HEK293T (cell line): ENCODE measurements at regions not wholly inside any gene's neighbourhood (a gene's known extent, or its start where the extent isn't known, plus 50 kb on each side); places are given as distances from the start of the nearest gene placed in this dataset.

ENCODE experiments used
- CTCF ChIA-PET: fragments of 350-600 bp; formaldehyde crosslinking; extraction: SDS; loops from one replicate; lab custom pipeline; 2021; ENCODE audit warnings: antibody characterized with exemption, inconsistent platforms; lab: Yijun Ruan, JAX
- POLR2A ChIA-PET: fragments of 350-600 bp; formaldehyde crosslinking; extraction: SDS; loops from one replicate; lab custom pipeline; 2020; ENCODE audit warnings: antibody characterized with exemption, inconsistent platforms; lab: Yijun Ruan, JAX
- DNase-seq: peaks from one replicate; pipeline ENCODE4 v3.0.0; 2012; ENCODE audit warnings: mixed read lengths; ENCODE audit errors: extremely low spot score
- ARNT ChIP-seq: fragments of 450-650 bp; IDR thresholded peaks from 2 replicates; pipeline ENCODE4 v1.6.1; 2017; ENCODE audit warnings: mild to moderate bottlenecking
- BHLHE40 ChIP-seq: fragments of 450-650 bp; IDR thresholded peaks from 2 replicates; pipeline ENCODE4 v1.6.1; 2016; ENCODE audit warnings: mild to moderate bottlenecking, moderate library complexity, borderline replicate concordance
- CTBP1 ChIP-seq: fragments of 450-650 bp; IDR thresholded peaks from 2 replicates; pipeline ENCODE4 v1.6.1; 2016; ENCODE audit warnings: borderline replicate concordance
- ELF4 ChIP-seq: fragments of 450-650 bp; IDR thresholded peaks from 2 replicates; pipeline ENCODE4 v1.6.1; 2017; ENCODE audit warnings: antibody characterized with exemption
- FOXA1 ChIP-seq: fragments of 450-650 bp; IDR thresholded peaks from 2 replicates; pipeline ENCODE4 v1.6.1; 2016; ENCODE audit warnings: mild to moderate bottlenecking
- FOXK2 ChIP-seq: fragments of 450-650 bp; IDR thresholded peaks from 2 replicates; pipeline ENCODE4 v1.6.1; 2016; ENCODE audit warnings: mild to moderate bottlenecking
- FOXM1 ChIP-seq: fragments of 450-650 bp; IDR thresholded peaks from 2 replicates; pipeline ENCODE4 v1.6.1; 2017; ENCODE audit warnings: mild to moderate bottlenecking, borderline replicate concordance
- HDGF ChIP-seq: fragments of 450-650 bp; IDR thresholded peaks from 2 replicates; pipeline ENCODE4 v1.6.1; 2017; ENCODE audit warnings: antibody characterized with exemption, borderline replicate concordance
- L3MBTL2 ChIP-seq: fragments of 450-650 bp; conservative IDR thresholded peaks from 2 replicates; pipeline ENCODE4 v1.6.1; 2016; ENCODE audit warnings: mild to moderate bottlenecking
- LEF1 ChIP-seq: fragments of 450-650 bp; IDR thresholded peaks from 2 replicates; pipeline ENCODE4 v1.6.1; 2017; ENCODE audit warnings: mild to moderate bottlenecking, borderline replicate concordance
- NFRKB ChIP-seq: fragments of 450-650 bp; IDR thresholded peaks from 2 replicates; pipeline ENCODE4 v1.6.1; 2016; ENCODE audit warnings: mild to moderate bottlenecking, moderate library complexity
- SP1 ChIP-seq: fragments of 450-650 bp; IDR thresholded peaks from 2 replicates; pipeline ENCODE4 v1.6.1; 2017
- SUZ12 ChIP-seq: fragments of 450-650 bp; IDR thresholded peaks from 2 replicates; pipeline ENCODE4 v1.6.1; 2016; ENCODE audit warnings: mild to moderate bottlenecking
- TARDBP ChIP-seq: fragments of 450-650 bp; IDR thresholded peaks from 2 replicates; pipeline ENCODE4 v1.6.1; 2016
- ZNF384 ChIP-seq: fragments of 450-650 bp; IDR thresholded peaks from 2 replicates; pipeline ENCODE4 v1.6.1; 2016
- TF ChIP-seq, protein P1 (sequence below): fragments of 450-650 bp; IDR thresholded peaks from 2 replicates; pipeline ENCODE4 v1.6.1; 2016

DNA sequence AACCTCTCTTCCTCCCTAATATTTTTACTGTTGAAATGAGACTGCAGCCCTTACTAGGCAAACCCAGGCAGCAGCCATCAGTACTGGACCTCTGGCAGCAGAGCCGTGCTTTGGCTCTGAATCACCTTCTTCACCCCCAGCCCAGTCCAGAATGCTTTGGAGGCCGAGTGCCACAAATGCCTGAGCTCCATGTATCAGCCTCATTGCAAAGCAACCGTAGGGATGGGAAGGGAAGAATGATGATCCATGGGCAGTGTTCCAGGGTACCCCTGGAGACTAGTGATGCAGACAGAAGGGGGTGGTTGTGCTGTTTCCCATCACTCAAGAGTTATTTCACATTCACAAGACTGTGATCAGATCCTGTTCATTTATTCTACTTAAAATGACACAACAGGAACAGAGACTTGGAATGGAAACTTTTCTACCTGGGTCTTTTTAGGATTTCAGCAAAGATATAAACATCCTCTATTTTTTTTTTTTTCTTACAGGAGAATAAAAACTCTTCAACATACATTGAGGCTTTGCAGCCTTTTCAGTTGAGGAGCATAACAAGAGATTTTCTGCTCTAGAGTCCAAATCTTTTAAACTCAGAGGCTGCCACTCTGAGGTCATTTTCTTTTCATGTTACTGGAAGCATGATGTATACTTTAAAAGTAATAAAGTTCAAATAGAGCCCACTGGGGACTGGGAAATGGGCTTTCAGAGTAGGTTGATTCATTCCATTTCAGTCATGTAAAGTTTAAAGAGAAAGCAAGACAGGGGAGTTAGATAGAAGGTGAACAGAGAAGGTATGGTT, 138.3 kb downstream of the KCNJ2 start:
- ChIA-PET CTCF (no interaction called here), POLR2A (no interaction called here)
- DNase-seq = no peak
- TF ChIP-seq BHLHE40 = no peak
- no peak for TF ChIP-seq LEF1
- TF ChIP-seq, protein P1, sequence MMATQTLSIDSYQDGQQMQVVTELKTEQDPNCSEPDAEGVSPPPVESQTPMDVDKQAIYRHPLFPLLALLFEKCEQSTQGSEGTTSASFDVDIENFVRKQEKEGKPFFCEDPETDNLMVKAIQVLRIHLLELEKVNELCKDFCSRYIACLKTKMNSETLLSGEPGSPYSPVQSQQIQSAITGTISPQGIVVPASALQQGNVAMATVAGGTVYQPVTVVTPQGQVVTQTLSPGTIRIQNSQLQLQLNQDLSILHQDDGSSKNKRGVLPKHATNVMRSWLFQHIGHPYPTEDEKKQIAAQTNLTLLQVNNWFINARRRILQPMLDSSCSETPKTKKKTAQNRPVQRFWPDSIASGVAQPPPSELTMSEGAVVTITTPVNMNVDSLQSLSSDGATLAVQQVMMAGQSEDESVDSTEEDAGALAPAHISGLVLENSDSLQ = no peak
- TF ChIP-seq ZNF384 = no peak
- TF ChIP-seq SUZ12 = no peak
- no peak for TF ChIP-seq SP1
- TF ChIP-seq ELF4 = no peak

DNA sequence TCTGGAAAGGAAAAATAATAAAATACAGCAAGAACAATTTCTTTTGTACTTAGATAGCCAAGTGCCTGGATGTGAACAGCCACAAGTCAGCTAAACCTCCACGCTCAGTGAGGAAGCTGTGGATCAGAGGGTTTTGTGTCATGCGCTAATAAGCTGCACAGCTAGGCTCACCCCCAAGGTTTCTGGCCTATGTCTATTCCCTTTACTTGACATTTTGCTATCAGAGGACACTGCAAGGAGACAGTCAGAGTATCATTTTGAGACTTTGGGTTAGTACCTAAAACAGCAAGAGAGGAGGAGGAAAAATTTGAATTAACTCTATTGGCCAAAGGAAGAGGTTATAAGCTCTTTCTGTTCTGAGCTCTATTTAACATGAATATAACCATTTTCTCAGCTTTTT, 139.3 kb downstream of the KCNJ2 start:
- TF ChIP-seq, protein P1 = no peak
- TF ChIP-seq SP1 = no peak
- TF ChIP-seq ARNT = no peak
- TF ChIP-seq ELF4 = no peak
- no peak for TF ChIP-seq CTBP1
- ChIA-PET CTCF (no interaction called here), POLR2A (no interaction called here)
- no peak for DNase-seq

DNA sequence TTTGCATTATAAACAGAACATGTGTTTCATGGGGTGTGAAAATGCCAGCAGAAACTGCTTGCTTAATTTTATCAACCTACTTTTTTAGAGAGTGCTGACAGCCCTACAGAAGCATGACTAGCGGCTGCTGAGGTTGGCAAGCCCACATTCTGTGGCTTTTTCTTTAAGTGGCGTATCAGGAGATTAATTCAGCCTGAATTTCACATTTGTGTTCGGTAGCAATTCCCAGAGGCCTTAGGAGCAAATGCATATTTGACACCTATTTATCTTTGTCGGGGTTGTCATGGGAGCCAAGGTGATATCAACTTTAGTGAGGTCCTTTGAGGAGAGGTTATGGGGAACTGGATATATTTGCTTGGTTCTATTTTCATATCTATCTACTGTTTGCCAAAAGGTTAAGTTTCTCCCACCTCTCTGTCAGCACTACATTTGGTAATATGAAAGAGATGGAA, 140.9 kb downstream of the KCNJ2 start:
- TF ChIP-seq FOXK2 = no peak
- TF ChIP-seq ZNF384 = no peak
- no peak for TF ChIP-seq ELF4
- TF ChIP-seq, protein P1 = no peak
- TF ChIP-seq BHLHE40 = no peak
- no peak for TF ChIP-seq L3MBTL2
- POLR2A ChIA-PET = no interaction called here

DNA sequence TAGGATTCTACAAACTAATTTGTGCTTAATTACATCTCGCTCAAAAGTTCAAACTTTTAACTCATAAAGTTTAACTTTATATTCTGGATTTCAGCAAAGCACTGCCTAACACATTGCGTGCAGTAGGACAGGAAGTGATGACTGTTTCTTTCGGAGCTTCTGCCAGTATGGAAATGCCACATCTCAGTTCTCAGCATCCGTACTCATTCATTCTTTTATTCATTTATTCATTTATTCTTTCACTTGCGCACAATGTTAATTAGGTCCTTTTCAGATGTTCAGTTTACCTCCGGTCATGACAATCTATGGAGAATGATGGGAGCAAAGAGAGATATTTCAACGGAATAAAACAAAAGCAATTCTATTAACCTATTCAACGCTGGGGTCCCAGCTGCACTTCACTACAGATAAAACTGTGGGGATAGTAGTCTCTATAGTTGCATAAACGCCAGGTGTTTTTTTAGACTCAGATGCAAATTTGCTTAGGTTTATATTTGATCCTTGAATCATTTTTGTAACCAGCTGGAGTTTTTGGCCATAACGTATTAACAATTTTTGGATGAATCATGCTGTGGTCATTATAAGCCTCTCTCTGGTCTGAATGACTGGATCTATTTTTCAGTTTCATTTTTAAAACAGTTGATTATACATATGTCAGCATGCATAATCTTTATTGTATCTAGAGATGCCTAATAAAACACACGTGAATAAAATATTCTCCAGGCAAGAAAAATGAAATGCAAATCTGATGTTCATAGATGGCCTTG, 143.9 kb downstream of the KCNJ2 start:
- DNase-seq = no peak
- CTCF ChIA-PET = no interaction called here
- no peak for TF ChIP-seq BHLHE40
- no peak for TF ChIP-seq CTBP1
- POLR2A ChIA-PET = no interaction called here

More for the DNA sequence above, 140.9 kb downstream of the KCNJ2 start:
- no peak for DNase-seq
- CTCF ChIA-PET = interaction anchor here (0.6 kb wide), 1 partner anchor 60 kb away, joined by 9 read pairs; no protein-coding TSS in a partner anchor

DNA sequence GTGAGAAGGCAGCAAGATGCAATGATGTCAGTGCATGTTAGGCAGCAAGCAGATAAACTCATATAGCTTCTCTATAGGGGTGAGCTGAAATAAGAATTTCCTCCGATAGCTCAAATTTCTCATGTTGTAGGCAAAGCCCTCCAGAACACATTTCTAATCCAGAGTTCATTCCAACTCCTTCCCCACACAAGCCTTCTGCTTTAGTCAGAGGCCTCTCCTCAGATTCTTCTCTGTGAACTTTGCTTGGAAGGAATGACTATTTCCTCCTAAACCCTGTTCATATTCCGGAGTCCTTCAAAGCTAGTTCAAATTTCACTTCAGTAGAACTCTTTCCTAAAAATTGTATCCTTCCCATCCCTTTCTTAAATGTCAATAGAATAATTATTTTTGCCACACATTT, 144.8 kb downstream of the KCNJ2 start:
- DNase-seq = no peak
- no peak for TF ChIP-seq SUZ12
- TF ChIP-seq L3MBTL2 = no peak
- TF ChIP-seq TARDBP = no peak
- TF ChIP-seq, protein P1 = no peak
- no peak for TF ChIP-seq NFRKB
- no peak for TF ChIP-seq ELF4
- TF ChIP-seq FOXA1 = no peak
- TF ChIP-seq HDGF = no peak
- no peak for TF ChIP-seq FOXK2
- TF ChIP-seq SP1 = no peak
- TF ChIP-seq CTBP1 = no peak
- no peak for TF ChIP-seq LEF1
- TF ChIP-seq FOXM1 = no peak
- TF ChIP-seq BHLHE40 = no peak
- TF ChIP-seq ZNF384 = no peak
- no peak for TF ChIP-seq ARNT
- POLR2A ChIA-PET = no interaction called here
- CTCF ChIA-PET = interaction anchor here (0.6 kb wide), 1 partner anchor 153 kb away, joined by 3 read pairs; no protein-coding TSS in a partner anchor

DNA sequence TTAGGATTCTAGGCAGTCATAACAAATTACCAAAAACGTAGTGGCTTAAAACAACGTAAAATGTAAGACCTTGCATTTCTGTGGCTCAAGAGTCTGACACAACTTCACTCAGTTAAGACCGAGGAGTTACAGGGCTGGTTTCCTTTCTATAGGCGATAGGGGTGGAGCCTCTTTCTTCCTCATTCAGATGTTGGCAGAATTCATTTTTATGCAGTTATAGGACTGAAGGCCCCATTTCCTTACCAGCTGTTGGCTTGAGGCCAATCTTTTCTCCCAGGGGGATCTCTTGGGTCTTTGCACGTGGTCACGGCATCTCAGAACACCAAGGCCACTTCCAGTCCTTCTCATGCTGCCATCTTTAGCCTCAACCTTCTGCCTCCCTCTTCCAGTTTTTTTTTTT, 145.2 kb downstream of the KCNJ2 start:
- CTCF ChIA-PET = interaction anchor here (0.6 kb wide), 1 partner anchor 152 kb away, joined by 3 read pairs; no protein-coding TSS in a partner anchor

More for the DNA sequence above, 145.2 kb downstream of the KCNJ2 start:
- no peak for DNase-seq
- POLR2A ChIA-PET = no interaction called here
- no peak for TF ChIP-seq HDGF
- TF ChIP-seq NFRKB = no peak
- no peak for TF ChIP-seq SUZ12
- no peak for TF ChIP-seq TARDBP
- TF ChIP-seq L3MBTL2 = no peak
- TF ChIP-seq SP1 = no peak
- no peak for TF ChIP-seq CTBP1
- no peak for TF ChIP-seq LEF1
- no peak for TF ChIP-seq BHLHE40
- TF ChIP-seq ZNF384 = no peak
